Thymus (tissue), 11 donors: ENCODE measurements at regions not wholly inside any gene's neighbourhood (a gene's known extent, or its start where the extent isn't known, plus 50 kb on each side); places are given as distances from the start of the nearest gene placed in this dataset.
A peak's percentile ranks its signal among the peaks of the same experiment; 100 is the strongest.

Source experiments
- DNase-seq, 9 donors: peaks; one replicate each; pipeline ENCODE4 v3.0.0-alpha.2; 2013; ENCODE audit warnings: low spot score in 9 of 9, low read depth in 6 of 9, missing footprints in 1 of 9
- H3K27ac ChIP-seq, 2 donors: one replicate each; pipeline ENCODE4 v1.5.1; 2013; ENCODE audit warnings: control low read depth in 1 of 2, low read depth in 1 of 2, low read length in 1 of 2, mild to moderate bottlenecking in 1 of 2, moderate library complexity in 1 of 2
- H3K27me3 ChIP-seq, 2 donors: one replicate each; pipeline ENCODE4 v1.5.1; 2013; ENCODE audit warnings: low read length in 1 of 2; ENCODE audit not compliant: control insufficient read depth in 2 of 2, insufficient read depth in 1 of 2
- H3K36me3 ChIP-seq, 2 donors: one replicate each; pipeline ENCODE4 v1.5.1; 2013; ENCODE audit warnings: low read length in 1 of 2, mild to moderate bottlenecking in 1 of 2, moderate library complexity in 1 of 2; ENCODE audit not compliant: control insufficient read depth in 2 of 2, insufficient read depth in 2 of 2
- H3K4me1 ChIP-seq, 2 donors: one replicate each; pipeline ENCODE4 v1.5.1; 2013; ENCODE audit warnings: low read length in 2 of 2; ENCODE audit not compliant: control insufficient read depth in 2 of 2, insufficient read depth in 2 of 2
- H3K4me3 ChIP-seq, 2 donors: one replicate each; pipeline ENCODE4 v1.5.1; 2013; ENCODE audit warnings: low read length in 2 of 2, control low read depth in 1 of 2, mild to moderate bottlenecking in 1 of 2
- H3K9me3 ChIP-seq, 2 donors: one replicate each; pipeline ENCODE4 v1.5.1; 2013; ENCODE audit warnings: low read length in 1 of 2, mild to moderate bottlenecking in 1 of 2; ENCODE audit not compliant: control insufficient read depth in 2 of 2, insufficient read depth in 1 of 2
- WGBS: extraction: QIAGEN DNeasy Blood & Tissue Kit; methylation state at CpG from one replicate; pipeline ENCODE4 v1.1.7; 2013; 5-methylcytosine and 5-hydroxymethylcytosine counted together
- donor health status: healthy.

- no peaks in the 10 kb centered on the region for H3K27me3 ChIP-seq
- 82% methylated on average over 3 of the region's 3 CpGs for WGBS
- peaks cover 40 to 68% of the 10 kb centered on the region in 2 donors for H3K36me3 ChIP-seq
- DNase-seq: peak in 5 of 9 donors; percentile 17 to 54 (median 31)
- peaks cover 0 to 18% of the 10 kb centered on the region in 2 donors for H3K4me1 ChIP-seq
- no peak overlapping the region for H3K4me3 ChIP-seq
- peak overlapping the region in 1 of 2 donors; percentile 14 for H3K27ac ChIP-seq
- peaks cover 1 to 8% of the 10 kb centered on the region in 2 donors for H3K9me3 ChIP-seq
Observed at GRCh38 chr10:46229144-46229563, 57.6 kb upstream of the ANTXRL start.

GRCh38 chr10:46230615-46231014, 56.2 kb upstream of the ANTXRL start:
- 99% methylated on average over 5 of the region's 5 CpGs for WGBS
- Histone ChIP-seq H3K4me3 (no peak overlapping the region), H3K4me1 (peaks cover 0 to 18% of the 10 kb centered on the region in 2 donors), H3K36me3 (peaks cover 44 to 69% of the 10 kb centered on the region in 2 donors), H3K27me3 (no peaks in the 10 kb centered on the region), H3K27ac (no peak overlapping the region), H3K9me3 (peaks cover 1 to 11% of the 10 kb centered on the region in 2 donors)
- no peak for DNase-seq

GRCh38 chr10:46231087-46231486, 55.7 kb upstream of the ANTXRL start:
- no peak overlapping the region for H3K27ac ChIP-seq
- H3K4me3 ChIP-seq: no peak overlapping the region
- 95% methylated on average over 1 of the region's 1 CpG for WGBS
- peaks cover 1 to 11% of the 10 kb centered on the region in 2 donors for H3K9me3 ChIP-seq
- DNase-seq: no peak
- peaks cover 0 to 18% of the 10 kb centered on the region in 2 donors for H3K4me1 ChIP-seq
- peaks cover 42 to 69% of the 10 kb centered on the region in 2 donors for H3K36me3 ChIP-seq
- no peaks in the 10 kb centered on the region for H3K27me3 ChIP-seq

- no peak for DNase-seq
- H3K4me3 ChIP-seq: no peak overlapping the region
- peaks cover 0 to 18% of the 10 kb centered on the region in 2 donors for H3K4me1 ChIP-seq
- peaks cover 38 to 70% of the 10 kb centered on the region in 2 donors for H3K36me3 ChIP-seq
- H3K27ac ChIP-seq: no peak overlapping the region
- H3K9me3 ChIP-seq: peaks cover 1 to 11% of the 10 kb centered on the region in 2 donors
- whole genome bisulfite sequencing: 99% methylated on average over 2 of the region's 2 CpGs
- H3K27me3 ChIP-seq: no peaks in the 10 kb centered on the region
Observed at GRCh38 chr10:46232084-46232483, 54.7 kb upstream of the ANTXRL start.

- peaks cover 1 to 11% of the 10 kb centered on the region in 2 donors for H3K9me3 ChIP-seq
- WGBS: 94% methylated on average over 9 of the region's 9 CpGs
- DNase-seq: no peak
- H3K4me3 ChIP-seq: no peak overlapping the region
- peaks cover 36 to 71% of the 10 kb centered on the region in 2 donors for H3K36me3 ChIP-seq
- no peak overlapping the region for H3K27ac ChIP-seq
- no peaks in the 10 kb centered on the region for H3K27me3 ChIP-seq
- H3K4me1 ChIP-seq: peaks cover 0 to 16% of the 10 kb centered on the region in 2 donors
Observed at GRCh38 chr10:46232666-46233065, 54.1 kb upstream of the ANTXRL start.

- peaks cover 1 to 11% of the 10 kb centered on the region in 2 donors for H3K9me3 ChIP-seq
- DNase-seq: no peak
- no peaks in the 10 kb centered on the region for H3K27me3 ChIP-seq
- peaks cover 0 to 11% of the 10 kb centered on the region in 2 donors for H3K4me1 ChIP-seq
- H3K36me3 ChIP-seq: peaks cover 39 to 71% of the 10 kb centered on the region in 2 donors
- 83% methylated on average over 3 of the region's 3 CpGs for WGBS
- no peak overlapping the region for H3K27ac ChIP-seq
- H3K4me3 ChIP-seq: no peak overlapping the region
Observed at GRCh38 chr10:46233181-46233580, 53.6 kb upstream of the ANTXRL start.

- 97% methylated on average over 3 of the region's 3 CpGs for WGBS
- H3K4me1 ChIP-seq: peaks cover 0 to 2% of the 10 kb centered on the region in 2 donors
- no peaks in the 10 kb centered on the region for H3K27me3 ChIP-seq
- H3K4me3 ChIP-seq: no peak overlapping the region
- no peak for DNase-seq
- H3K36me3 ChIP-seq: peaks cover 44 to 74% of the 10 kb centered on the region in 2 donors
- peaks cover 1 to 7% of the 10 kb centered on the region in 2 donors for H3K9me3 ChIP-seq
- H3K27ac ChIP-seq: no peak overlapping the region
Observed at GRCh38 chr10:46234026-46234425, 52.8 kb upstream of the ANTXRL start.

- WGBS: 92% methylated on average over 10 of the region's 10 CpGs
- DNase-seq: no peak
- H3K27ac ChIP-seq: no peak overlapping the region
Observed at GRCh38 chr10:46234431-46235060, 52.3 kb upstream of the ANTXRL start.

GRCh38 chr10:46235705-46236545, 50.9 kb upstream of the ANTXRL start:
- DNase-seq: no peak
- H3K27me3 ChIP-seq: no peaks in the 10 kb centered on the region
- H3K4me3 ChIP-seq: no peak overlapping the region
- no peak overlapping the region for H3K27ac ChIP-seq
- H3K36me3 ChIP-seq: peaks cover 51 to 85% of the 10 kb centered on the region in 2 donors
- H3K9me3 ChIP-seq: peaks cover 1 to 6% of the 10 kb centered on the region in 2 donors
- H3K4me1 ChIP-seq: no peaks in the 10 kb centered on the region
- 84% methylated on average over 5 of the region's 5 CpGs for WGBS

More at GRCh38 chr10:46234431-46235060, 52.3 kb upstream of the ANTXRL start:
- Histone ChIP-seq H3K27me3 (no peaks in the 10 kb centered on the region), H3K4me1 (no peaks in the 10 kb centered on the region), H3K9me3 (peaks cover 1 to 7% of the 10 kb centered on the region in 2 donors), H3K4me3 (no peak overlapping the region), H3K36me3 (peaks cover 46 to 74% of the 10 kb centered on the region in 2 donors)
